Ascending aorta (tissue), 2 donors: ENCODE measurements at regions not wholly inside any gene's neighbourhood (a gene's known extent, or its start where the extent isn't known, plus 50 kb on each side); places are given as distances from the start of the nearest gene placed in this dataset.

Source experiments
- DNase-seq, 2 donors: peaks; one replicate each; pipeline ENCODE4 v3.0.0-alpha.2; 2019; ENCODE audit warnings: low spot score in 2 of 2
- H3K27ac ChIP-seq, 2 donors: fragments of 200-600 bp; sonication (generic); one replicate each; pipeline ENCODE4 v1.5.1; 2016 to 2017; ENCODE audit warnings: mild to moderate bottlenecking in 1 of 2
- H3K27me3 ChIP-seq: fragments of 200-600 bp; sonication (generic); one replicate; pipeline ENCODE4 v1.5.1; 2017
- H3K36me3 ChIP-seq, 2 donors: fragments of 200-600 bp; sonication (generic); one replicate each; pipeline ENCODE4 v1.5.1; 2016
- H3K4me1 ChIP-seq, 2 donors: fragments of 200-600 bp; sonication (generic); one replicate each; pipeline ENCODE4 v1.5.1; 2016 to 2017; ENCODE audit warnings: mild to moderate bottlenecking in 1 of 2
- H3K4me3 ChIP-seq, 2 donors: fragments of 200-600 bp; sonication (generic); one replicate each; pipeline ENCODE4 v1.5.1; 2016 to 2017; ENCODE audit warnings: mild to moderate bottlenecking in 1 of 2
- H3K9me3 ChIP-seq, 2 donors: fragments of 200-600 bp; sonication (generic); one replicate each; pipeline ENCODE4 v1.5.1; 2016
- CTCF ChIP-seq, 3 experiments: fragments of 200-600 bp in 2 of 3; fragments of 450-650 bp in 1 of 3; sonication (generic) in 2 of 3; IDR thresholded peaks; one replicate each; pipeline ENCODE4 v1.5.1; 2016 to 2019; ENCODE audit warnings: antibody characterized with exemption in 3 of 3, mild to moderate bottlenecking in 1 of 3, moderate library complexity in 1 of 3
- intact Hi-C: fragments of 100-400 bp; cut with DNase I; formaldehyde crosslinking; loops from one replicate; pipeline ENCODE4 v1.15.1; 2023

GRCh38 chr9:96045811-96046210 lies 170.3 kb downstream of the ERCC6L2 start:
- no peak for TF ChIP-seq CTCF (IDR thresholded peaks at IDR 0.05)
- H3K4me1 ChIP-seq: peaks cover 4 to 21% of the 10 kb centered on the region in 2 donors
- no peak for DNase-seq
- no peak overlapping the region for H3K27ac ChIP-seq
- no peaks in the 10 kb centered on the region for H3K9me3 ChIP-seq
- intact Hi-C loops: loop anchor here (5.0 kb wide), 1 partner anchor 169 kb away; the partner anchor contains the start of gene ERCC6L2
- no peaks in the 10 kb centered on the region for H3K27me3 ChIP-seq
- H3K36me3 ChIP-seq: no peaks in the 10 kb centered on the region
- H3K4me3 ChIP-seq: no peak overlapping the region

- intact Hi-C loops: no loop called here
- H3K27me3 ChIP-seq: no peaks in the 10 kb centered on the region
- TF ChIP-seq CTCF (IDR thresholded peaks at IDR 0.05): no peak
- peaks cover 0 to 14% of the 10 kb centered on the region in 2 donors for H3K4me1 ChIP-seq
- no peak for DNase-seq
- H3K36me3 ChIP-seq: no peaks in the 10 kb centered on the region
- H3K4me3 ChIP-seq: no peak overlapping the region
- H3K9me3 ChIP-seq: no peaks in the 10 kb centered on the region
- H3K27ac ChIP-seq: no peak overlapping the region
Measured at GRCh38 chr9:96044401-96044800, 168.9 kb downstream of the ERCC6L2 start.

GRCh38 chr9:96040591-96041461 lies 165.3 kb downstream of the ERCC6L2 start:
- Histone ChIP-seq H3K27ac (no peak overlapping the region), H3K4me1 (no peaks in the 10 kb centered on the region), H3K4me3 (no peak overlapping the region), H3K36me3 (no peaks in the 10 kb centered on the region), H3K27me3 (no peaks in the 10 kb centered on the region), H3K9me3 (peaks cover 0 to 6% of the 10 kb centered on the region in 2 donors)
- TF ChIP-seq CTCF (IDR thresholded peaks at IDR 0.05): no peak
- intact Hi-C loops: no loop called here
- DNase-seq: no peak

GRCh38 chr9:96038914-96039313 lies 163.4 kb downstream of the ERCC6L2 start:
- Histone ChIP-seq H3K4me3 (no peak overlapping the region), H3K36me3 (no peaks in the 10 kb centered on the region), H3K27ac (no peak overlapping the region), H3K27me3 (no peaks in the 10 kb centered on the region), H3K4me1 (no peaks in the 10 kb centered on the region), H3K9me3 (peaks cover 0 to 6% of the 10 kb centered on the region in 2 donors)
- no peak for DNase-seq
- no peak for TF ChIP-seq CTCF (IDR thresholded peaks at IDR 0.05)
- intact Hi-C loops: no loop called here

GRCh38 chr9:96038271-96038670 lies 162.8 kb downstream of the ERCC6L2 start:
- no peaks in the 10 kb centered on the region for H3K4me1 ChIP-seq
- intact Hi-C loops: no loop called here
- peaks cover 0 to 6% of the 10 kb centered on the region in 2 donors for H3K9me3 ChIP-seq
- TF ChIP-seq CTCF (IDR thresholded peaks at IDR 0.05): no peak
- no peaks in the 10 kb centered on the region for H3K36me3 ChIP-seq
- no peak overlapping the region for H3K4me3 ChIP-seq
- no peaks in the 10 kb centered on the region for H3K27me3 ChIP-seq
- DNase-seq: no peak
- H3K27ac ChIP-seq: no peak overlapping the region
